Central memory CD8-positive, alpha-beta T cell (primary cell): ENCODE measurements at regions not wholly inside any gene's neighbourhood (a gene's known extent, or its start where the extent isn't known, plus 50 kb on each side); places are given as distances from the start of the nearest gene placed in this dataset.
"Not testable (repeated sequence)": the region's sequence is repeated elsewhere in the genome, so short reads cannot be mapped to it uniquely, and the experiment has no call there.

Experiments
- ATAC-seq: fragments of 150-1000 bp; cut with Tn5 transposase; replicated peaks from 2 replicates; pipeline ENCODE4 v1.10.0; 2022; ENCODE audit warnings: mild to moderate bottlenecking, moderate FRiP score, moderate number of reproducible peaks; ENCODE audit not compliant: poor library complexity, severe bottlenecking; ENCODE audit errors: extremely low read depth
- DNase-seq, 2 donors: peaks; one replicate each; pipeline ENCODE4 v3.0.0; 2021; ENCODE audit warnings: low spot score in 2 of 2
- H3K27ac Mint-ChIP-seq: one replicate; pipeline ENCODE4 v1.8.0; 2022; ENCODE audit warnings: low read depth, mild to moderate bottlenecking, moderate library complexity, mixed read lengths
- H3K27me3 Mint-ChIP-seq: one replicate; pipeline ENCODE4 v1.8.0; 2022; ENCODE audit warnings: mixed read lengths
- H3K36me3 Mint-ChIP-seq: one replicate; pipeline ENCODE4 v1.8.0; 2022; ENCODE audit warnings: mild to moderate bottlenecking, moderate library complexity, mixed read lengths; ENCODE audit not compliant: insufficient read depth
- H3K4me1 Mint-ChIP-seq: one replicate; pipeline ENCODE4 v1.8.0; 2022; ENCODE audit warnings: mixed read lengths
- H3K4me3 Mint-ChIP-seq: one replicate; pipeline ENCODE4 v1.8.0; 2022; ENCODE audit warnings: mild to moderate bottlenecking, moderate library complexity, mixed read lengths
- H3K9me3 Mint-ChIP-seq: one replicate; pipeline ENCODE4 v1.8.0; 2022; ENCODE audit warnings: mixed read lengths

GRCh38 chr6:20263059-20263458, 50.8 kb upstream of the MBOAT1 start:
- no peak overlapping the region for H3K4me3 Mint-ChIP-seq
- no peaks in the 10 kb centered on the region for H3K4me1 Mint-ChIP-seq
- H3K27ac Mint-ChIP-seq: no peak overlapping the region
- no peak for DNase-seq
- H3K36me3 Mint-ChIP-seq: no peaks in the 10 kb centered on the region
- ATAC-seq: no peak
- H3K9me3 Mint-ChIP-seq: no peaks in the 10 kb centered on the region
- no peaks in the 10 kb centered on the region for H3K27me3 Mint-ChIP-seq

- DNase-seq (no peak), ATAC-seq (no peak)
- H3K4me3 Mint-ChIP-seq: no peak overlapping the region
These were observed 53.6 kb upstream of the MBOAT1 start for GRCh38 chr6:20265842-20266241.

GRCh38 chr6:20266851-20267608, 54.8 kb upstream of the MBOAT1 start:
- Mint-ChIP-seq H3K36me3 (no peaks in the 10 kb centered on the region), H3K4me1 (no peaks in the 10 kb centered on the region), H3K27ac (no peak overlapping the region), H3K4me3 (no peak overlapping the region), H3K27me3 (no peaks in the 10 kb centered on the region), H3K9me3 (no peaks in the 10 kb centered on the region)
- no peak for DNase-seq
- ATAC-seq: no peak

More at GRCh38 chr6:20265842-20266241, 53.6 kb upstream of the MBOAT1 start:
- Mint-ChIP-seq H3K9me3 (no peaks in the 10 kb centered on the region), H3K27ac (no peak overlapping the region), H3K27me3 (no peaks in the 10 kb centered on the region), H3K36me3 (no peaks in the 10 kb centered on the region), H3K4me1 (no peaks in the 10 kb centered on the region)

DNA sequence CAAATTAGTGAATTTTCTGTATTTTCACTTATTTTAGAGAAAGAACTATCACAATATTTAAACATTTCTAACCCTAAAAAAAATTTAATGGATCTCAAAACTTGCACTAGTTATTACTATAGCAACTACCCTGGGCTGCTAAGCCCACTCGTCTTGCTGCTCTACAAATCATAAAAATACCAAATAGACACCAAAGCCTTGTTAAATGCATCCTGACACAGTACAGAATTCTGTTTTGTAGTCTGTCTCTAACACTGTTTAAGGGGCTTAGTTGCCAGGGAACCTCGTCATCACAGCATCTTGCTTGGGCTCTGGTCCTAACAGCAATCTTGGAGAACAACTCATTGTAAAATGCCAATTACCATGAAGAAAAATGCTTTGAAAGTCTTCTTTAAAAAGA, 56.9 kb upstream of the MBOAT1 start:
- no peak for ATAC-seq
- H3K9me3 Mint-ChIP-seq: no peaks in the 10 kb centered on the region
- no peak for DNase-seq
- H3K4me1 Mint-ChIP-seq: no peaks in the 10 kb centered on the region
- H3K27ac Mint-ChIP-seq: no peak overlapping the region
- H3K27me3 Mint-ChIP-seq: no peaks in the 10 kb centered on the region
- no peaks in the 10 kb centered on the region for H3K36me3 Mint-ChIP-seq
- no peak overlapping the region for H3K4me3 Mint-ChIP-seq

GRCh38 chr6:20271818-20272217, 59.5 kb upstream of the MBOAT1 start:
- ATAC-seq: no peak
- DNase-seq: no peak
- H3K27ac Mint-ChIP-seq: no peak overlapping the region
- H3K4me3 Mint-ChIP-seq: no peak overlapping the region
- H3K27me3 Mint-ChIP-seq: no peaks in the 10 kb centered on the region
- no peaks in the 10 kb centered on the region for H3K9me3 Mint-ChIP-seq
- H3K36me3 Mint-ChIP-seq: no peaks in the 10 kb centered on the region
- no peaks in the 10 kb centered on the region for H3K4me1 Mint-ChIP-seq

DNA sequence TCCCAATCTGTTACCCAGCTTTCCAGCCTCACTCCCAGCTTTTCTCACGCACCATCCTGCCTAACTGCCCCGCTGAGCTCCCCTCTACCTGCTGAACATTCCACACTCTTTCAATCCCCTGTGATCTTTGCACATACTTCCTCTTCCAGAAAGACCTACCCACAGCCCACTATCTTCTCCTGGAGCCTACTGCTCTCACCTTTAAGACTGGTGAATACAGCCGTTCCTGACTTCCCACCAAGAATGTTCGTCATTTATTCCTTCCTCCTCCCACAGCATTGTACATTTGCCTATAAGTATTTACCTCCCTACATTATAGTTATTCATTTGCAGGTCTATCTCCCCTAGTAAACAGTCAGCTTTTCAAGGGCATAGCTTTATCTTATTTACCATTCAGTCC, 61.9 kb upstream of the MBOAT1 start:
- peaks cover 14% of the 10 kb centered on the region for H3K27me3 Mint-ChIP-seq
- no peaks in the 10 kb centered on the region for H3K9me3 Mint-ChIP-seq
- ATAC-seq: no peak

DNA sequence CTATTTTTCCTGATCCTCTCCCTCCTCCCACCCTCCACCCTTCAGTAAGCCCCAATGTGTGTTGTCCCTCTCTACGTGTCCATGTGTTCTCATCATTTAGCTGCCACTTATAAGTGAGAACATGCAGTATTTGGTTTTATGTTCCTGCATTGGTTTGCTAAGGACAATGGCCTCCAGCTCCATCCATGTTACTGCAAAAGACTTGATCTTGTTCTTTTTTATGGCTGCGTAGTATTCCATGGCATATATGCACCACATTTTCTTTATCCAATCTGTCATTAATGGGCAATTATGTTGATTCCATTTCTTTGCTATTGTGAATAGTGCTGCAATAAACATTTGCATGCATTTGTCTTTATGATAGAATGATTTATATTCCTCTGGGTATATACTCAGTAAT, 63.6 kb upstream of the MBOAT1 start:
- H3K4me1 Mint-ChIP-seq, H3K27ac Mint-ChIP-seq, ATAC-seq, H3K36me3 Mint-ChIP-seq, H3K9me3 Mint-ChIP-seq, DNase-seq, H3K4me3 Mint-ChIP-seq: not testable (repeated sequence)
- H3K27me3 Mint-ChIP-seq: peaks cover 31% of the 10 kb centered on the region

More for the DNA sequence above, 61.9 kb upstream of the MBOAT1 start:
- H3K27ac Mint-ChIP-seq: no peak overlapping the region
- no peak for DNase-seq
- H3K4me1 Mint-ChIP-seq: no peaks in the 10 kb centered on the region
- no peaks in the 10 kb centered on the region for H3K36me3 Mint-ChIP-seq
- H3K4me3 Mint-ChIP-seq: no peak overlapping the region

GRCh38 chr6:20277724-20278123, 65.5 kb upstream of the MBOAT1 start:
- H3K9me3 Mint-ChIP-seq, DNase-seq, H3K27ac Mint-ChIP-seq, H3K4me1 Mint-ChIP-seq, H3K4me3 Mint-ChIP-seq, ATAC-seq, H3K36me3 Mint-ChIP-seq: not testable (repeated sequence)
- peaks cover 50% of the 10 kb centered on the region for H3K27me3 Mint-ChIP-seq

- no peak for DNase-seq
- peaks cover 53% of the 10 kb centered on the region for H3K27me3 Mint-ChIP-seq
- H3K4me3 Mint-ChIP-seq: no peak overlapping the region
- H3K27ac Mint-ChIP-seq: no peak overlapping the region
- peaks cover 5% of the 10 kb centered on the region for H3K9me3 Mint-ChIP-seq
- H3K4me1 Mint-ChIP-seq: no peaks in the 10 kb centered on the region
- ATAC-seq: no peak
- H3K36me3 Mint-ChIP-seq: no peaks in the 10 kb centered on the region
These were observed 66.8 kb upstream of the MBOAT1 start for GRCh38 chr6:20279051-20279450.

DNA sequence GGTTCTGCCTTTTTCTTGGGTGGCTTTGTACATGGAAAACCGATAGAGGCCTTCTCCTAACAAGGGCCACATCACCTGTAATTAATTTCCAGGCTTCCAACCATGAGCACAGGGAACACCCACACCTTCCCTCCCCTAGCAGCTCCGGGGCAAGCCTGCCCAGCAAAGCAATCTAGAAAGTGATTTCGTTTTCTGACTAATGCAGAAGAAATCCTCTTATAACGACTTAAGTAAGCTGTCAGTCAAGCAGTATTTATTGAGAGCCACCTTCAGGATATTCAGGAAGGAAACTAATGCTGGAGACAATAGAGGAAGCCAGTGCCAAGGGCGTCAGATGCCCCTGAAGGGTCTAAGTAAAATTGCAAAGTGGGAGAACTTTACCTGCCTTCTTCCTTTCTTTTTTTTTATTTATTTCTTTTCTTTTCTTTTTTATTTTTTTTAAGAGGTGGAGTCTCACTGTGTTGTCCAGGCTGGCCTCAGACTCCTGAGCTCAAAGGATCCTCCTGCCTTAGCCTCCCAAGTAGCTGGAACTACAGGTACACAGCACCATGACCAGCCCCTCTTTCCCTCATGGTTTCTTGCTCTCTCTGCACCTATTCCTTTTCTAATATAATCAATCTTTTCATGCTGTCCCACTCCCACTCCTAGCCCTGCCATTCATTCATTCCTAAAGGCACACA, 67.5 kb upstream of the MBOAT1 start:
- Mint-ChIP-seq H3K9me3 (peaks cover 5% of the 10 kb centered on the region), H3K4me1 (no peaks in the 10 kb centered on the region), H3K27ac (no peak overlapping the region), H3K4me3 (no peak overlapping the region), H3K27me3 (peaks cover 53% of the 10 kb centered on the region), H3K36me3 (no peaks in the 10 kb centered on the region)
- no peak for DNase-seq
- ATAC-seq: no peak

DNA sequence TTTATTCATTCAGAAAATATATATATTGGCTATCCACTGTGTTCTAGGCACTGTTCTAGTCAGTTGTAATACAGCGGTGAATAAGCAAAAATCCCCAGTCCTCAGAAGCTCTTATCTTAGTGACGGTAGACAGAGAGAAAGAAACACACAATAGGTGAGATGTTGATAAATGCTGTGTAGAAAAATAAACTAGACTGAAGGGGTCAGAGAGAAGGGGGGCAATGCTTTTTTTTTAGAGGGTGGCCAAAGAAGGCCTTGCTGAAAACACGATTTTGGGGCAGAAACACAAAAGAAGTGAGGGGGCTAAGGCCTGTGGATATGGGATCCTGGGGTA, 68.0 kb upstream of the MBOAT1 start:
- H3K27ac Mint-ChIP-seq: no peak overlapping the region
- ATAC-seq (no peak), DNase-seq (no peak)
- no peaks in the 10 kb centered on the region for H3K4me1 Mint-ChIP-seq
- H3K4me3 Mint-ChIP-seq: no peak overlapping the region
- H3K36me3 Mint-ChIP-seq: no peaks in the 10 kb centered on the region
- H3K9me3 Mint-ChIP-seq: peaks cover 5% of the 10 kb centered on the region
- peaks cover 53% of the 10 kb centered on the region for H3K27me3 Mint-ChIP-seq

GRCh38 chr6:20284672-20285071, 72.4 kb upstream of the MBOAT1 start:
- Mint-ChIP-seq H3K27me3 (peaks cover 33% of the 10 kb centered on the region), H3K27ac (no peak overlapping the region), H3K36me3 (no peaks in the 10 kb centered on the region), H3K4me3 (no peak overlapping the region), H3K9me3 (peaks cover 5% of the 10 kb centered on the region), H3K4me1 (no peaks in the 10 kb centered on the region)
- DNase-seq (no peak), ATAC-seq (no peak)

DNA sequence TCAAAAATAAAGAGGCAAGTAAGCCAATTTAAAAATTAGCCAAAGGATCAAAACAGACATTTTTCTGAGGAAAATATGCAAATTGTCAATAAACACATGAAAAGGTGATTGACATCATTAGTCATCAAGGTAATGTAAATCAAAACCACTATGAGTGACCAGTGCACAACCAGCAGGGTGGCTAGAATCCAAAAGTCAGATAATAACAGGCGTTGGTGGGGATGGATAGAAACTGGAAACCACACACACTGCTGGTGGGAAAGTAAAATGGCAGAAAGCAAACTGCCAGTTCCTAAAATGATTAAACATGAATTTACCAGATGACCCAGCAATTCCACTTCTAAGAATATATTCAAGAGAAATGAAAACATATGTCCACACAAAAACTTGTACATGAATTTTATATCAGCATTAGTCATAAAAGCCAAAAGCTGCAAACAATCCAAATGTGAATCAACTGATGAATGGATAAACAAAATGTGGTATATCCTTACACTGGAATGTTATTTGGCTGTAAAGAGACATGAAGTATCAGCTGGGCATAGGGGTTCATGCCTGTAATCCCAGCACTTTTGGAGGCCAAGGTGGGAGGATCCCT, 74.8 kb upstream of the MBOAT1 start:
- no peak overlapping the region for H3K4me3 Mint-ChIP-seq
- H3K9me3 Mint-ChIP-seq: peaks cover 2% of the 10 kb centered on the region
- H3K27ac Mint-ChIP-seq: no peak overlapping the region
- H3K4me1 Mint-ChIP-seq: peaks cover 7% of the 10 kb centered on the region
- H3K36me3 Mint-ChIP-seq: no peaks in the 10 kb centered on the region
- ATAC-seq: no peak
- H3K27me3 Mint-ChIP-seq: peaks cover 9% of the 10 kb centered on the region
- no peak for DNase-seq
